Activated CD4-positive, CD25-positive, alpha-beta regulatory T cell treated with anti-CD3 and anti-CD28 coated beads, Interleukin-2, amount 50 U/mL, for 24 hours (primary cell): ENCODE measurements at regions not wholly inside any gene's neighbourhood (a gene's known extent, or its start where the extent isn't known, plus 50 kb on each side); places are given as distances from the start of the nearest gene placed in this dataset.
"Not testable (repeated sequence)": the region's sequence is repeated elsewhere in the genome, so short reads cannot be mapped to it uniquely, and the experiment has no call there.

Source experiments
- ATAC-seq, 2 donors: fragments of 150-1000 bp; cut with Tn5 transposase; one replicate each; pipeline ENCODE4 v1.10.0; 2021; ENCODE audit warnings: mild to moderate bottlenecking in 1 of 2, moderate library complexity in 1 of 2

- not testable (repeated sequence) for ATAC-seq
Observed at GRCh38 chr1:849873-850272, 73.8 kb upstream of the SAMD11 start.

GRCh38 chr1:850318-850717 lies 73.4 kb upstream of the SAMD11 start:
- not testable (repeated sequence) for ATAC-seq

GRCh38 chr1:851398-851797 lies 72.3 kb upstream of the SAMD11 start:
- not testable (repeated sequence) for ATAC-seq

GRCh38 chr1:851841-852240 lies 71.9 kb upstream of the SAMD11 start:
- not testable (repeated sequence) for ATAC-seq

- ATAC-seq, result not testable (repeated sequence)
Observed at GRCh38 chr1:855202-855981, 68.3 kb upstream of the SAMD11 start.

- ATAC-seq, result not testable (repeated sequence)
Observed at GRCh38 chr1:856541-857057, 67.1 kb upstream of the SAMD11 start.

GRCh38 chr1:857926-858648 lies 65.6 kb upstream of the SAMD11 start:
- peak; percentile 38 to 58 for ATAC-seq

- ATAC-seq, result peak in 1 of 2 donors; percentile 13
Observed at GRCh38 chr1:858649-859041, 65.1 kb upstream of the SAMD11 start.

- ATAC-seq, result not testable (repeated sequence)
Observed at GRCh38 chr1:860941-861340, 62.8 kb upstream of the SAMD11 start.

GRCh38 chr1:861714-862113 lies 62.0 kb upstream of the SAMD11 start:
- ATAC-seq, result no peak

GRCh38 chr1:862601-863000 lies 61.1 kb upstream of the SAMD11 start:
- not testable (repeated sequence) for ATAC-seq

- ATAC-seq, result not testable (repeated sequence)
Observed at GRCh38 chr1:865633-866032, 58.1 kb upstream of the SAMD11 start.

GRCh38 chr1:866095-866494 lies 57.6 kb upstream of the SAMD11 start:
- no peak for ATAC-seq

GRCh38 chr1:866631-867299 lies 57.0 kb upstream of the SAMD11 start:
- ATAC-seq, result not testable (repeated sequence)

GRCh38 chr1:867550-867949 lies 56.2 kb upstream of the SAMD11 start:
- ATAC-seq, result not testable (repeated sequence)

- ATAC-seq, result peak; percentile 91 to 97
Observed at GRCh38 chr1:869499-870244, 54.1 kb upstream of the SAMD11 start.
